ENCODE measurements at regions not wholly inside any gene's neighbourhood (a gene's known extent, or its start where the extent isn't known, plus 50 kb on each side); places are given as distances from the start of the nearest gene placed in this dataset.

DNA sequence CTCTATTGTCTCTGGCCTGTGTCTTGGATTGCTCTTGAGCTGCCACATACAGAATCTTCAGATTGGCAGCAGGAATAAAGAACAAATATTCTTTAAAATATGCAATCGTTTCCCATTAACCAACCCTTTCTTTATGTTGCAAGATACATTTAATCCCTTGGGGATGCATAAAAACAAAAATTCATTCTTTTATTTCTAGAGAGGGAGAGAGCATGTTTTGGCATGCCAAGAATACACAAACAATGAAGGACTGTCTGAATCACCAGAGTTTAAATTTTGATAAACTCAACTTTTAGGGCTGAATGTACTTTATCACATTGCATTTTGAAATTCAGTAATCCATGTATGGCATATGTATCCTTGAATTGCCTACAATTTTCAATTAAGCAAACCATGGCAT, 154.3 kb upstream of the SEMA3D start:
- no peak for TF ChIP-seq CTCF (IDR thresholded peaks at IDR 0.05; ENCODE audit: low read depth, low read length)
- TF ChIP-seq POLR2A (IDR thresholded peaks at IDR 0.05; ENCODE audit: extremely low read depth, insufficient read length) = no peak
- no peak for TF ChIP-seq MYC (IDR thresholded peaks at IDR 0.05; ENCODE audit: low read depth, low read length)

All from NB4 (cell line).